NCI-H345 (cell line): ENCODE measurements at regions not wholly inside any gene's neighbourhood (a gene's known extent, or its start where the extent isn't known, plus 50 kb on each side); places are given as distances from the start of the nearest gene placed in this dataset.

Source experiments
- DNase-seq: peaks from one replicate; lab custom pipeline; 2025; lab: John Stamatoyannopoulos, UW

- DNase-seq, result no peak
Measured at GRCh38 chr3:182725372-182726251, 67.7 kb upstream of the ATP11B start.

- no peak for DNase-seq
Measured at GRCh38 chr3:182726258-182727142, 66.8 kb upstream of the ATP11B start.

GRCh38 chr3:182728238-182728637, 65.1 kb upstream of the ATP11B start:
- DNase-seq, result no peak

- no peak for DNase-seq
Measured at GRCh38 chr3:182729903-182730674, 63.2 kb upstream of the ATP11B start.

- DNase-seq, result no peak
Measured at GRCh38 chr3:182730675-182731042, 62.6 kb upstream of the ATP11B start.

- no peak for DNase-seq
Measured at GRCh38 chr3:182731764-182732163, 61.5 kb upstream of the ATP11B start.

- no peak for DNase-seq
Measured at GRCh38 chr3:182732232-182733015, 60.9 kb upstream of the ATP11B start.

GRCh38 chr3:182735672-182736071, 57.6 kb upstream of the ATP11B start:
- no peak for DNase-seq

- DNase-seq, result no peak
Measured at GRCh38 chr3:182737825-182738224, 55.5 kb upstream of the ATP11B start.

- DNase-seq, result no peak
Measured at GRCh38 chr3:182738583-182739411, 54.5 kb upstream of the ATP11B start.

GRCh38 chr3:182739619-182740018, 53.7 kb upstream of the ATP11B start:
- no peak for DNase-seq

- DNase-seq, result no peak
Measured at GRCh38 chr3:182740710-182741109, 52.6 kb upstream of the ATP11B start.

- DNase-seq, result no peak
Measured at GRCh38 chr3:182741214-182741613, 52.1 kb upstream of the ATP11B start.
